Trophoblast cell (in vitro differentiated cells and primary cell): ENCODE measurements at regions not wholly inside any gene's neighbourhood (a gene's known extent, or its start where the extent isn't known, plus 50 kb on each side); places are given as distances from the start of the nearest gene placed in this dataset.

Experiments used
- DNase-seq, 2 donors: peaks; one replicate each; pipeline ENCODE4 v3.0.0-alpha.2; 2016
- H2AFZ ChIP-seq: 2 replicates; pipeline ENCODE4 v1.6.1; 2013; ENCODE audit warnings: low read length, moderate library complexity, mild to moderate bottlenecking; ENCODE audit not compliant: insufficient read depth, poor library complexity
- H2AK5ac ChIP-seq: 2 replicates; pipeline ENCODE4 v1.6.1; 2013; ENCODE audit warnings: mild to moderate bottlenecking, low read length
- H2BK120ac ChIP-seq: 2 replicates; pipeline ENCODE4 v1.6.1; 2013; ENCODE audit warnings: low read length, mild to moderate bottlenecking, moderate library complexity; ENCODE audit not compliant: insufficient read depth, poor library complexity
- H2BK12ac ChIP-seq: 2 replicates; pipeline ENCODE4 v1.6.1; 2013; ENCODE audit warnings: mild to moderate bottlenecking, low read length, moderate library complexity
- H2BK5ac ChIP-seq: 2 replicates; pipeline ENCODE4 v1.6.1; 2013; ENCODE audit warnings: low read length, low read depth, moderate library complexity, mild to moderate bottlenecking; ENCODE audit not compliant: poor library complexity
- H3K14ac ChIP-seq: 2 replicates; pipeline ENCODE4 v1.6.1; 2013; ENCODE audit warnings: mild to moderate bottlenecking, low read length
- H3K18ac ChIP-seq: 2 replicates; pipeline ENCODE4 v1.6.1; 2013; ENCODE audit warnings: mild to moderate bottlenecking, low read length
- H3K23ac ChIP-seq: 2 replicates; pipeline ENCODE4 v1.6.1; 2013; ENCODE audit warnings: low read length
- H3K27ac ChIP-seq: 2 replicates; pipeline ENCODE4 v1.5.1; 2013; ENCODE audit warnings: low read depth, mild to moderate bottlenecking, inconsistent platforms, low read length, moderate library complexity
- H3K27me3 ChIP-seq: 2 replicates; pipeline ENCODE4 v1.6.1; 2013; ENCODE audit warnings: inconsistent platforms, mild to moderate bottlenecking, low read length, moderate library complexity; ENCODE audit not compliant: insufficient read depth
- H3K36me3 ChIP-seq, 2 experiments: 1 replicate in 1 of 2; 2 replicates in 1 of 2; pipeline ENCODE4 v1.6.1; 2013; ENCODE audit warnings: low read length in 2 of 2, mild to moderate bottlenecking in 2 of 2, moderate library complexity in 1 of 2; ENCODE audit not compliant: insufficient read depth in 2 of 2, control insufficient read depth in 1 of 2
- H3K4ac ChIP-seq: 2 replicates; pipeline ENCODE4 v1.6.1; 2013; ENCODE audit warnings: low read depth, mild to moderate bottlenecking, low read length, moderate library complexity
- H3K4me1 ChIP-seq, 2 experiments: 1 replicate in 1 of 2; 2 replicates in 1 of 2; pipeline ENCODE4 v1.6.1; 2013; ENCODE audit warnings: low read length in 2 of 2, mild to moderate bottlenecking in 2 of 2, moderate library complexity in 1 of 2; ENCODE audit not compliant: insufficient read depth in 2 of 2, control insufficient read depth in 1 of 2
- H3K4me2 ChIP-seq: 2 replicates; pipeline ENCODE4 v1.6.1; 2013; ENCODE audit warnings: inconsistent platforms, mild to moderate bottlenecking, low read length, moderate library complexity
- H3K4me3 ChIP-seq: 2 replicates; pipeline ENCODE4 v1.5.1; 2013; ENCODE audit warnings: mild to moderate bottlenecking, low read depth, low read length, inconsistent platforms
- H3K79me1 ChIP-seq: one replicate; pipeline ENCODE4 v1.6.1; 2013; ENCODE audit warnings: low read length
- H3K79me2 ChIP-seq: 2 replicates; pipeline ENCODE4 v1.6.1; 2013; ENCODE audit warnings: low read length, mild to moderate bottlenecking; ENCODE audit not compliant: control insufficient read depth, insufficient read depth, poor library complexity
- H3K9ac ChIP-seq: 2 replicates; pipeline ENCODE4 v1.6.1; 2013; ENCODE audit warnings: mild to moderate bottlenecking, low read length
- H3K9me3 ChIP-seq: 2 replicates; pipeline ENCODE4 v1.6.1; 2013; ENCODE audit warnings: low read depth, mild to moderate bottlenecking, control low read depth, inconsistent platforms, low read length; ENCODE audit not compliant: insufficient read depth
- H4K12ac ChIP-seq: 2 replicates; pipeline ENCODE4 v1.6.1; 2013; ENCODE audit warnings: low read depth, mild to moderate bottlenecking, low read length, moderate library complexity
- H4K8ac ChIP-seq: 2 replicates; pipeline ENCODE4 v1.6.1; 2013; ENCODE audit warnings: low read depth, mild to moderate bottlenecking, low read length, moderate library complexity
- H4K91ac ChIP-seq: one replicate; pipeline ENCODE4 v1.6.1; 2013; ENCODE audit warnings: low read depth, mild to moderate bottlenecking, low read length, moderate library complexity
- WGBS: extraction: QIAGEN DNeasy Blood & Tissue Kit; methylation state at CpG from one replicate; pipeline ENCODE4 v1.1.7; 2013; ENCODE audit warnings: missing lambda C conversion rate; ENCODE audit not compliant: insufficient read length, insufficient coverage; ENCODE audit errors: extremely low coverage; 5-methylcytosine and 5-hydroxymethylcytosine counted together

DNA sequence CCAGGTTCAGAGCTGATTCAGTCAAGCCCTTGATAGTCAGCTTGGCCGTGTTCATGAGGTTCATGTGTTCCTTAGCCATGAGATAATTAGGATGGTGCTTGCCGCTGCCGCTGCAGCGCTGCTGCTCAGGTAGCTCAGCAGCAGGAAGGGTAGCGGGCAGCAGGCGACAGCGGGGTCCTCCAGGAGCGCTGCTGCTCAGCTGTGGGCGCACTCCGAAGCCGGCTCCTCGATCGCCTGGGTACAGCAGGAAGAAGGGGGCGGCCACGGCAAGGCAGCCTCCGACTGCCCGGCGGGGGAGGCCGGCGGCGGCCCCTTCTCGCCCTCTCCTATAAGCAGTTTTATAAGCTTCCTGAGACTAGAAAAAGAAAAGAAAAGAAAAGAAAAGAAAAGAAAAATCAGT is 1253.6 kb downstream of the EFNA5 start:
- no CpG with 5 or more reads among the region's 22 CpGs for WGBS
- H3K4ac ChIP-seq, result no peak overlapping the region
- H3K14ac ChIP-seq, result peak overlapping the region; percentile 24
- no peaks in the 10 kb centered on the region for H3K79me1 ChIP-seq
- H3K4me1 ChIP-seq, result peaks cover 0 to 2% of the 10 kb centered on the region in 2 experiments
- H2AK5ac ChIP-seq, result peak overlapping the region; percentile 68
- peak overlapping the region; percentile 59 for H2BK12ac ChIP-seq
- H3K9me3 ChIP-seq, result no peaks in the 10 kb centered on the region
- H2BK5ac ChIP-seq, result no peak overlapping the region
- H3K79me2 ChIP-seq, result no peaks in the 10 kb centered on the region
- no peak overlapping the region for H4K8ac ChIP-seq
- H3K4me2 ChIP-seq, result no peak overlapping the region
- no peaks in the 10 kb centered on the region for H3K36me3 ChIP-seq
- H3K27ac ChIP-seq, result no peak overlapping the region
- no peak overlapping the region for H2BK120ac ChIP-seq
- no peak for DNase-seq
- no peak overlapping the region for H4K91ac ChIP-seq
- no peak overlapping the region for H4K12ac ChIP-seq
- H3K27me3 ChIP-seq, result no peaks in the 10 kb centered on the region
- H3K9ac ChIP-seq, result no peak overlapping the region
- no peak overlapping the region for H3K23ac ChIP-seq
- H3K18ac ChIP-seq, result no peak overlapping the region
- H3K4me3 ChIP-seq, result no peak overlapping the region
- H2AFZ ChIP-seq, result no peak overlapping the region

DNA sequence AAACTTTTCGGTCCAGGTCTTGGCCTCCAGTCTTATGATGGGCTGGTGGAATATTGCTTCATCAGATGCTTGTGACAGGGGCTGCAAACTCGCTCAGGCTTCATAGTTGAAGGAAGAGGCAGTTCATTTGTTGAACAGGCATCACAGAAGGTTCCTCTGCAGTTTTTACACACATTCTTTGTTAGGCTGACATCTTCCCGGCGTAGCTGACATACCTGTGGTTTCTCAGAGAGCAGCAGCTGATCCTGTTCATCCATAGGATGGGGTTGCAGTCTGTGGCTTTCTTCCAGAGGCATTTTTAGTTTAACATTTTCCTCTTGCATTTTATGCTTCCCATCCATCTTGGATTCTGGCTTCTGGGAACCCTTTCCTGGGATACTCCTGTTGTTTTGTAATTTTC is 1255.2 kb downstream of the EFNA5 start:
- H3K9ac ChIP-seq, result no peak overlapping the region
- no peak overlapping the region for H3K4me3 ChIP-seq
- no peaks in the 10 kb centered on the region for H3K27me3 ChIP-seq
- no peak overlapping the region for H2BK120ac ChIP-seq
- peak; percentile 62 to 69 for DNase-seq
- no peak overlapping the region for H3K27ac ChIP-seq
- no peak overlapping the region for H3K14ac ChIP-seq
- no peak overlapping the region for H2AFZ ChIP-seq
- WGBS, result no CpG with 5 or more reads among the region's 4 CpGs
- H4K8ac ChIP-seq, result no peak overlapping the region
- H3K4me2 ChIP-seq, result peak overlapping the region; percentile 27
- H3K23ac ChIP-seq, result no peak overlapping the region
- H2AK5ac ChIP-seq, result no peak overlapping the region
- no peaks in the 10 kb centered on the region for H3K9me3 ChIP-seq
- H3K4ac ChIP-seq, result no peak overlapping the region
- H2BK12ac ChIP-seq, result no peak overlapping the region
- H4K12ac ChIP-seq, result no peak overlapping the region
- H3K79me2 ChIP-seq, result no peaks in the 10 kb centered on the region
- no peak overlapping the region for H3K18ac ChIP-seq
- H3K36me3 ChIP-seq, result no peaks in the 10 kb centered on the region
- no peak overlapping the region for H4K91ac ChIP-seq
- no peaks in the 10 kb centered on the region for H3K79me1 ChIP-seq
- H2BK5ac ChIP-seq, result no peak overlapping the region
- peaks cover 0 to 2% of the 10 kb centered on the region in 2 experiments for H3K4me1 ChIP-seq

DNA sequence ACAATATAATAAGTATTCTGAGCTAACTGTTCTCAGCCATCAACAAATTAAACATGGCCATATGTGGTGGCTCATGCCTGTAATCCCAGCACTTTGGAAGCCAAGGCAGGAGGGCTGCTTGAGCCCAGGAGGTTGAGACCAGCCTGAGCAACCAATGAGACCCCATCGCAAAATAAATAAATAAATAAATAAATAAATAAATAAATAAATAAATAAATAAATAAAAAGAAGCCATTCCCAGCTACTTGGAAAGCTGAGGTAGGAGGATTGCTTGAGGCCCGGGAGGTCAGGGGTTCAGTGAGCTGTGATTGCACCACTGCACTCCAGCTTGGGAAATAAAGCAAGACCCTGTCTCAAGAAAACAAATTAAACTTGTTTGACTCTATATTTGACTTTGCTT is 1256.4 kb downstream of the EFNA5 start:
- H3K79me1 ChIP-seq, result no peaks in the 10 kb centered on the region
- no peaks in the 10 kb centered on the region for H3K36me3 ChIP-seq
- H3K4me2 ChIP-seq, result no peak overlapping the region
- no peak overlapping the region for H3K27ac ChIP-seq
- no peak overlapping the region for H2AFZ ChIP-seq
- H2AK5ac ChIP-seq, result no peak overlapping the region
- no peak overlapping the region for H2BK120ac ChIP-seq
- H3K4me1 ChIP-seq, result peaks cover 0 to 2% of the 10 kb centered on the region in 2 experiments
- no peak overlapping the region for H3K4ac ChIP-seq
- H2BK5ac ChIP-seq, result no peak overlapping the region
- no peak overlapping the region for H3K4me3 ChIP-seq
- WGBS, result no CpG with 5 or more reads among the region's 2 CpGs
- H3K27me3 ChIP-seq, result no peaks in the 10 kb centered on the region
- no peaks in the 10 kb centered on the region for H3K9me3 ChIP-seq
- no peak overlapping the region for H3K14ac ChIP-seq
- H2BK12ac ChIP-seq, result no peak overlapping the region
- no peak overlapping the region for H4K12ac ChIP-seq
- H3K9ac ChIP-seq, result no peak overlapping the region
- H4K8ac ChIP-seq, result no peak overlapping the region
- no peak overlapping the region for H3K23ac ChIP-seq
- H3K18ac ChIP-seq, result no peak overlapping the region
- no peak for DNase-seq
- no peak overlapping the region for H4K91ac ChIP-seq
- H3K79me2 ChIP-seq, result no peaks in the 10 kb centered on the region

DNA sequence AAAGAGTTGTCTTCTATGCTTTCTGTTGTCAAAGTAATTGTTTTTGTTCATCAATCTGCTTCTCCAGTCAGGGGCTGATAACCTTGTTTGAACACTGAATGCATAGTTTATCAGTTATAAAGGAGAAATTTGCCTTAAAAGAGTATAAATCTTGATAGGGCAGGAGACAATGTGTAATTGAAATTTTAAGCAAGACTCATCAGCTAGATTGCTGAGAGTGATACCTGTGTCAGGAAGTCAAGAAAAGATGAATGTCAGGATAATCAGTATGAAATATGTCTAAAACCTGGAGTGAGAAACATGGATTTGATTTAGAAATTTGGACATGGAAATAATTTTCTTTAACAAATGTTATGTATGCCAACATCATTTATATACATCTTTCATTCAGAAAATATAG is 1258.1 kb downstream of the EFNA5 start:
- no peak overlapping the region for H2BK120ac ChIP-seq
- H4K12ac ChIP-seq, result no peak overlapping the region
- no peak overlapping the region for H3K14ac ChIP-seq
- H2BK12ac ChIP-seq, result no peak overlapping the region
- H3K36me3 ChIP-seq, result no peaks in the 10 kb centered on the region
- H3K4me1 ChIP-seq, result peaks cover 0 to 2% of the 10 kb centered on the region in 2 experiments
- H2BK5ac ChIP-seq, result no peak overlapping the region
- H3K27ac ChIP-seq, result no peak overlapping the region
- no peak for DNase-seq
- no peak overlapping the region for H4K91ac ChIP-seq
- no peak overlapping the region for H3K4ac ChIP-seq
- H3K79me2 ChIP-seq, result no peaks in the 10 kb centered on the region
- H3K79me1 ChIP-seq, result no peaks in the 10 kb centered on the region
- no peak overlapping the region for H3K4me2 ChIP-seq
- no peak overlapping the region for H2AFZ ChIP-seq
- H3K23ac ChIP-seq, result no peak overlapping the region
- H4K8ac ChIP-seq, result no peak overlapping the region
- no peak overlapping the region for H2AK5ac ChIP-seq
- H3K9ac ChIP-seq, result no peak overlapping the region
- no peak overlapping the region for H3K4me3 ChIP-seq
- H3K27me3 ChIP-seq, result no peaks in the 10 kb centered on the region
- H3K9me3 ChIP-seq, result no peaks in the 10 kb centered on the region
- H3K18ac ChIP-seq, result no peak overlapping the region
